GM21381 (cell line): ENCODE measurements at regions not wholly inside any gene's neighbourhood (a gene's known extent, or its start where the extent isn't known, plus 50 kb on each side); places are given as distances from the start of the nearest gene placed in this dataset.
A peak's percentile ranks its signal among the peaks of the same experiment; 100 is the strongest.
"Not testable (repeated sequence)": the region's sequence is repeated elsewhere in the genome, so short reads cannot be mapped to it uniquely, and the experiment has no call there.

Source experiments
- ATAC-seq: cut with Tn5 transposase; IDR thresholded peaks from one replicate; pipeline ENCODE4 v1.9.1; 2021; ENCODE audit warnings: mild to moderate bottlenecking, moderate library complexity; ENCODE audit not compliant: unreplicated experiment

GRCh38 chr15:84094720-84095119 is 140.9 kb upstream of the GOLGA6L4 start:
- ATAC-seq: not testable (repeated sequence)

DNA sequence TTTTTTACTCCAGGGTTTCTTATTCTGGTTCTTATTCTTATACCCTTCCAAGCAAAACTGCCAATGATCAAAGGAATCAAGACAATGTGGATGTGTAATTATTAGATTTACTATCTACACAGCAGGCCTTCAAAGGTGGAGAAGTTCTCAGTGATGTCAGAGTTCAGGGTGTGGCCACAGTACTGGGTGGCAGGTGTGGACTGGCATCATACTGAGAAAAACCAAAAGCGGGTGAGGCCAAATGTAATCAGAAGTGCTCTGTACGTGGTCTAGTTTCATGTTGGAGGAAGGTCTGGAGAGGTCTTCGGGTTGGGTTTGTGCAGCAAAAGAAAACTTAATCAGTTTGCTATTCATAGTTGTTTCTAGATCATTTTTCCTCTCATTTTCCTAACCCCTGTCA is 138.5 kb upstream of the GOLGA6L4 start:
- not testable (repeated sequence) for ATAC-seq

GRCh38 chr15:84098604-84099003 is 137.0 kb upstream of the GOLGA6L4 start:
- ATAC-seq: no peak

DNA sequence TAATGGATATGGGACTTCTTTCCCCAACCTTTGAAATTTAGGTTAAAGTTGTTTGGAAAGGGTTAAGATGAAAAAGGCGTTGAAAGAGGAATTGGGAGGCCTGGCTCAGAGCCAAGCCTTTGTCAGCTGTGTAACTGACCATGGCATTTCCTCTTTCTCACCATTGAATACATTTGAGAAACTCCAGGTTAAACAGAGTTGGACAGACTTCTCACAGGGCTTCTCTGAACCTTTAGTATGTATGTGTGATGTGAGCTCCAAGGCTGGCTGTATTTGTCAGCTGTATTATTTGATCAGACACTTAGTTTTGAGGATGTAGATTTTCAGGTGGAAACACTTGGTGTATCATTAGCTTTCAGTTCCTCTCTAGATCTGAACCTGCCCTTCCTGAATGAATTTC is 136.4 kb upstream of the GOLGA6L4 start:
- ATAC-seq: no peak

DNA sequence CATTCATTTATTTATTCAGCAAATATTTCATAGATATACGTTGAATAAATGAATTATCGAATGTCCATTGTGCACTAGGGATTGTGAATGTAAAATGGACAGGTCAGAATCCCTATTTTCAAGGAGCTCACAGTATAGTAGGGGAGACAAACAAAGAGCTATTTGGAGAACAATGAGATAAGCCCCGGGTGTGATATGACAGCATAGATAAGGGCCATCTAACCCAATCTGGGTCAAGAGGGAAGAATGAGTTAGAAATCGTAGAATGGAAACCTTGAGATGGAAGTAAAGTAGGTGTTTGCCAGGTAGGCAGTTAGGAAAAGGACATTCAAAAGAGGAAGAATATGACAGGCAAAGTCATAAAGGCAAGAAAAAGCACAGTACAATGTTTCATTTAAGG is 132.2 kb upstream of the GOLGA6L4 start:
- ATAC-seq: no peak

- no peak for ATAC-seq
Observed at GRCh38 chr15:84104853-84105252, 130.7 kb upstream of the GOLGA6L4 start.

DNA sequence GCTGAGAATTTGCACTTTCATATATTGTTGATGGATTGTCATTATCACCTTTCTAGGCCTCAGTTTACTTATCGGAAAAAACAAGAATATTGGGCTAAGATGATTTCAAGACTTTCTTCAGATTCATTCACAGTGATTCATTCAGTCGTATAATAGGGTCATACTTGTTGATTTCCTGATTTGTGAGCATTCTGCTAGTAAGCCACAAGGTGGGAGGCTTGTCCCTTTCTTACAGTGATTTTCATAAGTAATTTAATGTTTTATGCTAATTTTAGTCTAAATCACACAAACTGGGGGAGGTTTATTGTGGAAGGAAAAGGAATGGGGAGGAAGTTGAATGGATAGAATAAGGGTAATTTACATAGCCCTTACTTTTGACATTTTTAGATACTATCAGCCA is 126.8 kb upstream of the GOLGA6L4 start:
- no peak for ATAC-seq

DNA sequence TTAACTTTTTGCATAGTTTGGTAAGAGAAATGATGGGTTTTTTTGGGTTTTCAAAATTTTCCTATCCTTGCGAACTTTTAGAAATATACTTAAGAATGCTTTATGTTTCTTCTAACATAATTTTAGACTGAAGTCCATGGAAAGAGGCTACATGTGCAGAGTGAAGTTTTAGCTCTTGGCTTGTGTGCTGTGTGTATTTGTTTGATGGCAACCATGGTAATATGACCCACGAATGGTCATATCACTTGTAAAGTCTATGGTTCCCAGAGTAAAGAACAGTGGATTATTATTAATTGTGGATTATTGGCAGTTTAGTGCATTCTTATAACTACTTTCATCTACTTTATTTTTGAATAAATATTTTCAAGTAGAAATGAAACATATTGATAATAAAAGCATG is 124.0 kb upstream of the GOLGA6L4 start:
- no peak for ATAC-seq

DNA sequence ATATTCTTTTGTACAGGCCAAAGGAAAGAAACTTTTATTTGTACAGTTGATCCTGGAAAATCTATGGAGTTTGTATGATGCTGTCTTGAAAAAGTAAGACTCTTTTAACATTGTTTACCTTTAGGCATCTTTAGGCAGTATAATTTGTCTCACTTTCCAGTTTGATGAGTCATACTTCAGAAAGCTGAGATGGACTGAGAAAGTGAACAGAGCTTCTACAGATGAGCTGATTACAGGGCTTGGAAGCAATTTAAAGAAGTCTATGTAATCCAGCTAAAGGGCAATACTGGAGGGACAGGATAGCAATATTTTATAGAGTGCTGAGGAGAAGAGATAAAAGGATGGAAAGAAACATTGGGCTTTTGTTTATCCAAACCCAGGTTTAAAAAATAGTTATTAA is 123.5 kb upstream of the GOLGA6L4 start:
- ATAC-seq: no peak

GRCh38 chr15:84113919-84114318 is 121.7 kb upstream of the GOLGA6L4 start:
- no peak for ATAC-seq

GRCh38 chr15:84114680-84115079 is 120.9 kb upstream of the GOLGA6L4 start:
- not testable (repeated sequence) for ATAC-seq

- ATAC-seq: not testable (repeated sequence)
Observed at GRCh38 chr15:84119351-84119750, 116.2 kb upstream of the GOLGA6L4 start.

DNA sequence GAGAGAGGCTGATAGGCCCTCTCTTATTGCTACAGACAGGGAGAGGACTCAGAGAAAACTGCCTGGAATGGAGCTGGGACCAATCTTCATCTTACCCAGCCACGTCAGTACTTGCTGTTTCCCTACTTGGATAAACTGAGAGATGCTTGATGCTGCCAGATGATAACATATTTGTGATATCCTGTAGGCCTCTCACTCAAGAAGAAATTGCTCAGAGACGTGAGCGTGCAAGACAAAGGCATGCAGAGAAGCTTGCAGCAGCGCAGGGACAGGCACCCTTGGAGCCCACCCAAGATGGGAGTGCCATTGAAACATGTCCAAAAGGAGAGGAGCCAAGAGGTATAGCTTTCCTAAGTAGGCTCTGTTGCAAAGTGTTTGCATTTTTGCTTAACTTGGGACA is 114.7 kb upstream of the GOLGA6L4 start:
- not testable (repeated sequence) for ATAC-seq

DNA sequence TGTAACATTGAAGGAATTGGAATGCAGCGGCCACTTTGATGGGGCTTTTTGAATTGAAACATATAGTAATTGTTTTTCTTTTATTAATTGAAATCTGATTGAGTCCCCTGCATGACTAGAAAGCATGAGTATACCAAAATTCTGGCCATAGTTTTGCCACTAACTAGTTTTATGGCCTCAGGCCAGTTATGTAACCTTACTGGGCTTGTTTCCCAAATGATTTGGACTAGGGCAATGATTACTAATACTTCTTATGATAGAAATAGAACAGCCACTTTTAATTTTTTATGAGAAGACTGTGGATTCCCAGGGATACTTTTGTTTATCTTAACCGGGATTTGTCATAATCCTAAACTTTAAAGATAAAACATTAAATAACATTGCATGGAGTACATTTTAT is 106.9 kb upstream of the GOLGA6L4 start:
- ATAC-seq: not testable (repeated sequence)

DNA sequence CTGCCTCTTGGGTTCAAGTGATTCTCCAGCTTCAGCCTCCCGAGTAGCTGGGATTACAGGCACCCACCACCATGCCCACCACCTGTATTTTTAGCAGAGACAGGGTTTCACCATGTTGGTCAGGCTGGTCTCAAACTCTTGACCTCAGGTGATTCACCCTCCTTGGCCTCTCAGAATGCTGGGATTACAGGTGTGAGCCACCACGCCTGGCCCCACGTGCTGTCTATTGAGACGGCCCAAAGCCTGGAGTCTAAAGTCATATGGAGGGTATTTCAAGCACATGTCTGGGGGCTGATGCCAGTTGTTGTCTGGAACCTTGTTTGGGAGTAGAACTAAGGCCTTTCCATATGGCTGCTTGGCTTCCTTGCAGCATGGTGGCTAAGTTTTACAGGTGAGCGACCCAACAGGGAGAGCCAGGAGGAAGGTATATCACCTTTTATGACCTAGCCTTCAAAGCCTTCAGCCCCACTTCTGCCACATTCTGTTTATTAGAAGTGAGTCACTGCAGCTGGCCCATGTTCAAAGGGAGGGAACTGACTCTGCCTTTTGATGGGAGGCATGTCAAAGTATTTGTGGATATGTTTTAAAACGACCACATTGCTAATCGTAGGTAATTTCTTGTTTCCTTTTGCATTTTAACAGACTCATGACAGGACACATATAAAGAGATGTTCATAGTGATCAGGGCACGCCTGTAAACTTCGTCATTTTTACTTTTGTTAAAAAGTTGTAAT is 105.3 kb upstream of the GOLGA6L4 start:
- not testable (repeated sequence) for ATAC-seq

DNA sequence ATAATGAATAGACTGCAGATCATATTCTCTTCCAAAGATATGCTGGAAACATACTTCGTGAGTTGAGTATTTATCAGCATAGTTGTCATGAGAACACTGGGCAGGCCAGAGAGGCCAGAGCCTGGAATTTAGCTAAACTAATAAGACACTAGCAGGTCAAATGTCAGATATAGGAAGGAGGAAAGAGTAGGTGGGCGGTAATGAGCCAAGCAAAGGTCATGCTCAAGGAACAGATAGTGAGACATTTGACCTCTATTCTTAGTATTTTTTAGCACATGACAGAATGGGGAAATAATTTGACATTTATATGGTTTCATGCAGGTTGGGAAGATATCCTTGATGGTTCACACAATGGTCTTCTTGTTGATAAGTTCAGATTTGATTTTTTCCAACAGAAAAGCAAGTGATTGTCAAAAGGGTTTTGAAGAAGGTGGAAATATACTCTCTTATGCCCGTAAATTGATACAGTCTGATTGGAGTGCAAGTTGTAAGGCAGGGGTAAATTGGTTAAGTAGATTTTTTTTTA is 99.6 kb upstream of the GOLGA6L4 start:
- ATAC-seq: not testable (repeated sequence)

DNA sequence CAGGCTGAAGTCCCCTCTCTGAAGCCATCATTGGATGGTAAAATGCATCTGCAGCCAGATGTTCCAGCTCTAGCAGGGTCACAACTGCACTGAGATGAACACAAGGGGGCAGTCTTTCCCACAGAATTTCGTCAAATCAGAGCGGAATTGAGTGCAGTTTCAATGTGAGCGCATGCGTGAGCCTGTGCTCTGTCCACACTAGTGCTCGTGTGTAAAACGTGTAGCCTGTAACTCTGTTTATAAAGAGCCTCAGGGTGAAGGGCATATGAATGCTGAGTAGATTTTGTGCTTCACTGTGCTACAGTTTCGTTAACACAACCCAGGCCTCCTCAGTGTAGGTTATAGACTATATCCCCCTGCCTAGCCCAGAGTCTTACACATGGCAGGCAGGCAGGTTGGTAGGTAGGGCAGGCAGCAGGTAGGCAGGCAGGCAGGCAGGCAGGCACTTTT is 92.7 kb upstream of the GOLGA6L4 start:
- ATAC-seq: peak; percentile 99

DNA sequence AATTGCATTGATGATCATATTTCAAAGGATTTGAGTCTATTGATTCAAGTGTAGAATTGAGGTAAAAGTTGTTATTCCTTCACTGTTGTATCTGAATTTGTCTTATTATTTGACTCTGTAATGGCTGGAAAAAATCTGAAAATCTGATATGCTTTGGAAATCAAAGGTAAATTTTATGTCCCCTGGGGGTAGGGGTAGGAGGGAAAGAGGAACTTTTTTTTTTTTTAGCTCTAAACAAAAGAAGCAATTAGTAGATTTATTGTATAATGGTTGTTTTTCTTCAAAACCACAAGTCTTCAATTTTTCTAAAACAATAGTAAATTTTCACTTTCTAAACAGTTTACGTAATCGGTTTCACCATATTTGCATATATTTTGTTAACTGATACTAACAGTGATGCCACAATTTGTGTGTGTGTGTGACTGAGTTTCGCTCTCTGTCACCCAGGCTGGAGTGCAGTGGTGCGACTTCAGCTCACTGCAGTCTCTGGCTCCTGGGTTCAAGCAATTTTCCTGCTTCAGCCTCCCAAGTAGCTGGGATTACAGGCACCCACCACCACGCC is 91.7 kb upstream of the GOLGA6L4 start:
- no peak for ATAC-seq

DNA sequence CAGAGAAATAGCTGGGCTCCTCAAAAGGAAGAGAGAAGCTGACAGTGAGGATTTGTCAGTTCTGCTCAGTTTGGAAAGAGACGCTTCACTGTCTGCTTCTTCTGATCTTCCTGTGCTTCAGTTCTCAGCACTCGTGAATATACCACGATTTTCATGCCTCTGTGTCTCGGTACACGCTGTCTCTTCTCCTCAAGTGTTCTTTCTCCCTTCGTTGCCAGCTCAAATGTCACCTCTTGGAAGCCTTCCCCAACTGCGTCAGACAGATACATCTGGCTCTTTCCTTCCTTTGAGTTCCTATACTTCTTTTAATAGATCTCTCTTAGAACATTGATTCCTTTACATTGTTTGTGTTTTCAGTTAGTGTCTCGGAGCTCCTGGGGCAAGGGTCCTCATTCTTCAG is 90.6 kb upstream of the GOLGA6L4 start:
- ATAC-seq: not testable (repeated sequence)

DNA sequence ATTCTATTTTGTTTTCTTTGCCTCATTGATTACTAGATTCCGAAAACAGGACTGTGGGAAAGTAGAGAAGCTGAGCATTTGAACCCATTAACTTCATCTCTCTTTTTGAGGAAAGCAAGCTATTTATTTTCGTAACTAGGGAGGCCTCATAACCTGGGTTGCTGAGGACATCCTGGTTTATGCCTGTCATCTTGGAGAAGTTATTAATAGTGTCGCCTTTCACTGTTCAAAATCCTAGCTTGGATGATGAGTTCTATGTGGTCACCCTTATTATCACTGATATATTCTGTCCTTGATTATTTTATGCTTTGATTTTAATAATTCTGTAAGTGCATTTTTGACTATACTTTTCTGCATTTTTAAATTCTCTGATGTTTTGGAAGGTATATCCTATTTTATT is 89.3 kb upstream of the GOLGA6L4 start:
- ATAC-seq: not testable (repeated sequence)

DNA sequence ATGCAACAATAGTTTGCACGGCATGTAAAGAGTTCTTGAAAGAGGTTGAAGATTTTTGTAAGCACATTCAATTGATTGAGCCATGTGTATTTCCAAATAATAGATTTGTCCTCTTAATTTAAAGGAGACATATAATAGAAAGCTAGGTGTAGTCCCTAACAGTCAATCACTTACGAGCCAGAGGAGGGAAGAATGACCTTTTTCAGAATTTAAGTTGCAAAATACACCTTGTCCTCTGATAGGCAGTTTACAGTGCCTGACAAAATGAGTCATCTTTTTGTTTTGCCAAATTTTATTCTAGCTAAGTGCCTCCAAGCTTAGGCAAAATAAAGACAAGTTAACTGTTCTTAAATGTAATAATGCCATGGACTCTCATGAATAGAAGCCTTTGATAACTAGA is 88.3 kb upstream of the GOLGA6L4 start:
- ATAC-seq: not testable (repeated sequence)

GRCh38 chr15:84151205-84151931 is 84.2 kb upstream of the GOLGA6L4 start:
- ATAC-seq: no peak
